ENCODE measurements at regions not wholly inside any gene's neighbourhood (a gene's known extent, or its start where the extent isn't known, plus 50 kb on each side); places are given as distances from the start of the nearest gene placed in this dataset.

DNA sequence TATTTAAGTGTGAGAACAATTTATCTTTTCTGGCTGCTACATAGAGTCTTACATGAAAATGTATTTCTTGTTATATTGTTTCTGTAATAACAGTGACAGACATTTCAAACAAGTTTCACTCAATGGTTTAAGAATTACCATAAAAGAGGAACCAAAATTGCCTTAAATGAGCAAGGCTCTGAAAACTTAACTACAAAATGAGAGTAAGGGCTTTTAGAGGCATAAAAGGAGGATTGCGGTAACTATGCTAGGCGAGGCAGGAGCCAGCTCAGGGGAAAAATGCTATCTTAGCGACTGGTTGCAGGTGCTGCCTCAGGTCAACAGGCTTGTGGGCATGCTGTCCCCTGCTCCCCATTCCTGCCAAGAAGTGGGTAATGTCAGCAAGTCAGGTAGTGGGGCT is 81.7 kb upstream of the MSI2 start:
- no peak for DNase-seq

- peak; percentile 3 to 7 for DNase-seq
Observed at GRCh38 chr17:57178839-57179238, 77.5 kb upstream of the MSI2 start.

- no peak for DNase-seq
Observed at GRCh38 chr17:57182621-57183020, 73.7 kb upstream of the MSI2 start.

DNA sequence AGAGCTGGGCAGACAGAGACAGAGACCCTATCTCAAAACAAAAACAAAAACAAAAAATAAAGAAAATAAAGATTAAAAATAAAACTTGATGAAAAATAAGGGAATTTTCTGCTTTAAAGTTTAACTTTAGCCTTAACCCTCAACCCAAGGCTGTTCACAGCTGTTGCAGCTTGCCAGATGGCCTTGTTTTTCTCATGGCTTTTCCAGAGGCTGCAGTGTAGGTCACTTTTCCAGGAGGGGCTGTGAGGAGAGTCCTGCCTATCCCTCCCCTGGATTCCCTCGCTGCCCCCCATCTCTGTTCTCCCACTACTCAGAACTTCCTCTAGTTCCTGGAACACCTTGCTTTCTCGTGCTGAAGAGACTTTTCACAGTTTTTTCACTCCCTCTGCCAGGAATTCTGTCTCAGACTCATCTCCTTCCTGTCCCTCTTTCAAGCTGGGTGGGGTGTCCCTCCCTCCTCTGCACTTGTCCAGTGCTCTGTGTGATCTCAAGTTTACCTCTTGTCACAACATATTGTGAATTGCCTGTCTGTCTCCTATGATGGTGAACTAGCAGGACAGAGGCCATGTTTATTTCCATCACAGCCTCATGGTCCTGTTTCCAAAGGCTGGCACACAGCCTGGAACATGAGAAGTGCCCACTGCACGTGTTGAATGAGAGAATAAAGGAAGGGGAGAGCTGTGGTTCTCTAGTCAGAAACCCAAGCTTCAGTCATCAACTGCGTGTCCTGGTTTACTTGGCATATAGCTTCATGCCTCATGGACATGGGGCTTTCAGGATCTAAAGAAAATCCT is 69.9 kb upstream of the MSI2 start:
- no peak for DNase-seq

- DNase-seq: no peak
Observed at GRCh38 chr17:57187391-57187790, 68.9 kb upstream of the MSI2 start.

- DNase-seq: no peak
Observed at GRCh38 chr17:57195785-57196460, 60.4 kb upstream of the MSI2 start.

- no peak for DNase-seq
Observed at GRCh38 chr17:57197466-57198071, 58.8 kb upstream of the MSI2 start.

- no peak for DNase-seq
Observed at GRCh38 chr17:57201481-57201880, 54.8 kb upstream of the MSI2 start.

GRCh38 chr17:57203040-57203439 is 53.3 kb upstream of the MSI2 start:
- no peak for DNase-seq
